Karpas-422 (cell line): ENCODE measurements at regions not wholly inside any gene's neighbourhood (a gene's known extent, or its start where the extent isn't known, plus 50 kb on each side); places are given as distances from the start of the nearest gene placed in this dataset.

ENCODE experiments used
- DNase-seq: peaks from one replicate; pipeline ENCODE4 v3.0.0-alpha.2; 2015
- H2AFZ ChIP-seq: fragments of 200-600 bp; sonication (generic); 2 replicates; pipeline ENCODE4 v1.6.1; 2014; ENCODE audit warnings: antibody characterized with exemption, low read length, mixed read lengths
- H3K27ac ChIP-seq: fragments of 200-600 bp; sonication (generic); 2 replicates; pipeline ENCODE4 v1.5.1; 2014; ENCODE audit warnings: mild to moderate bottlenecking, low read length, moderate library complexity
- H3K27me3 ChIP-seq: fragments of 200-600 bp; sonication (generic); 2 replicates; pipeline ENCODE4 v1.6.1; 2014; ENCODE audit warnings: low read length, mixed read lengths
- H3K36me3 ChIP-seq: fragments of 200-600 bp; sonication (generic); 2 replicates; pipeline ENCODE4 v1.6.1; 2014; ENCODE audit warnings: low read length, mixed read lengths; ENCODE audit not compliant: insufficient read depth
- H3K4me1 ChIP-seq: fragments of 200-600 bp; sonication (generic); 2 replicates; pipeline ENCODE4 v1.6.1; 2014; ENCODE audit warnings: mild to moderate bottlenecking, low read length, mixed read lengths
- H3K4me2 ChIP-seq: fragments of 200-600 bp; sonication (generic); 2 replicates; pipeline ENCODE4 v1.6.1; 2014; ENCODE audit warnings: low read length, low read depth, mild to moderate bottlenecking; ENCODE audit not compliant: poor library complexity, severe bottlenecking
- H3K4me3 ChIP-seq: fragments of 200-600 bp; sonication (generic); 2 replicates; pipeline ENCODE4 v1.5.1; 2014; ENCODE audit warnings: mild to moderate bottlenecking, antibody characterized with exemption, low read length, mixed read lengths
- H3K79me2 ChIP-seq: fragments of 200-600 bp; sonication (generic); 2 replicates; pipeline ENCODE4 v1.6.1; 2014; ENCODE audit warnings: mild to moderate bottlenecking, low read length, mixed read lengths
- H3K9ac ChIP-seq: fragments of 200-600 bp; sonication (generic); 2 replicates; pipeline ENCODE4 v1.6.0; 2014; ENCODE audit warnings: low read length
- H3K9me2 ChIP-seq: fragments of 200-600 bp; sonication (generic), shearing (Covaris generic); replicated peaks from 2 replicates; pipeline ENCODE4 v1.6.0; 2014; ENCODE audit warnings: mild to moderate bottlenecking, low read length, moderate library complexity; ENCODE audit not compliant: insufficient read depth
- H3K9me3 ChIP-seq: fragments of 300-700, 200-600 bp; sonication (generic); 2 replicates; pipeline ENCODE4 v1.6.1; 2014; ENCODE audit warnings: low read length, mixed read lengths
- H4K20me1 ChIP-seq: fragments of 200-600 bp; sonication (generic); 2 replicates; pipeline ENCODE4 v1.6.1; 2014; ENCODE audit warnings: mild to moderate bottlenecking, antibody characterized with exemption, low read length, low read depth; ENCODE audit not compliant: insufficient read depth

DNA sequence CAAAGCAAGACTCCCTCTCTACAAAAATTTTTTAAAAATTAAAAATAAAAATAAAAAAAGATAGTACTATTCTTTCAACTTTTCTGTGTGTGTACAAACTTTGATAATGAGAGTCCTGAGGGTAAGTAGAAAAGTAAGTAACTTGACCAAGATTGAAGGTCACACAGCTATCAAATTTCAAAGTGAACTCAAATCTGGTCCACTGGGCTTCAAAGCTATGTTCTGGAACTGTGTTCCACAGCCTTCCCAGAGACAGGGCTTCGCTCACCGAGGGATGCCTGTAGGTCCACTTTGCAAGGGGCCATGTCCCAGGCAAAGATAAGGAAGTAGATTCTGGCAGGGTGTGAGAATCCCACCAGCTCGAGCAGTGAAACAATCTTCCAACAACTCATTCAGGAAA is 56.3 kb upstream of the TNRC6A start:
- Histone ChIP-seq H3K4me1 (no peaks in the 10 kb centered on the region), H3K4me2 (no peak overlapping the region), H3K9ac (no peak overlapping the region), H2AFZ (no peak overlapping the region), H3K9me3 (no peaks in the 10 kb centered on the region), H3K9me2 (no peaks in the 10 kb centered on the region), H3K36me3 (no peaks in the 10 kb centered on the region), H3K79me2 (no peaks in the 10 kb centered on the region), H4K20me1 (no peaks in the 10 kb centered on the region), H3K4me3 (no peak overlapping the region), H3K27me3 (no peaks in the 10 kb centered on the region), H3K27ac (no peak overlapping the region)
- peak; percentile 26 for DNase-seq

DNA sequence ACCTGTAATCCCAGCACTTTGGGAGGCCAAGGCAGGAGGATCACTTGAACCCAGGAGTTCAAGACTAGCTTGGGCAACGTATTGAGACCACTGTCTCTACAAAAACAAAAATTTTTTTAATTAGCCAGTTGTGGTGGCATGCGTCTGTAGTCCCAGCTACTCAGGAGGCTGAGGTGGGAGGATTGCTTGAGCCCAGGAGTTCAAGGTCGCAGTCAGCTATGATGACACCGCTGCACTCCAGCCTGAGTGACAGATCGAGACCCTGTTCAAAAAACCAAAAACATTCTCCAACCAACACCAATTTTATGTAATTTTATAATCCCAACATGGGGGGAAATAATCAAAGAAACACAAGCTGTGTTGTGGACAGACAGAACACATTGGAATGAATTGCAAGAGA is 54.6 kb upstream of the TNRC6A start:
- Histone ChIP-seq H3K27ac (no peak overlapping the region), H3K9me3 (no peaks in the 10 kb centered on the region), H3K4me1 (no peaks in the 10 kb centered on the region), H3K4me2 (no peak overlapping the region), H3K9ac (no peak overlapping the region), H3K9me2 (no peaks in the 10 kb centered on the region), H2AFZ (no peak overlapping the region), H3K27me3 (no peaks in the 10 kb centered on the region), H3K36me3 (no peaks in the 10 kb centered on the region), H3K79me2 (no peaks in the 10 kb centered on the region), H3K4me3 (no peak overlapping the region), H4K20me1 (no peaks in the 10 kb centered on the region)
- DNase-seq = no peak

DNA sequence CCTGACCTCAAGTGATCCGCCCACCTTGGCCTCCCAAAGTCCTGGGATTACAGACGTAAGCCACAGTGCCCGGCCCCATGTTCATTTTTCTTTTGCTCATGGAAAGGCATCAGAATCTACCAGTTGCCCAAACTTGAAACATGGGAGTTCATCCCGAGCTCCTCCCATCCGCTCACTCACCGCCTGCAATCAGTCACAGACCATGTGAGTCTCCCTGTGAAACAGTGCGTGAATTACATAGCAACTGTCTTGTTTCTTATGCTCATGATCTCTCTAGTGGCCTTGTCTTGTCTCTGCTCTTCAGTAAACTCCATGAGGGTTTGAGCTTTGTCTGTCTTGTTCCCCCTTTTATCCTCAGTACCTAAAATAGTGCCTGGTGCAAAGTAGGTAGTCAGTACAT is 52.1 kb upstream of the TNRC6A start:
- Histone ChIP-seq H3K9ac (no peak overlapping the region), H2AFZ (no peak overlapping the region), H3K36me3 (no peaks in the 10 kb centered on the region), H3K4me1 (no peaks in the 10 kb centered on the region), H3K9me2 (no peaks in the 10 kb centered on the region), H3K79me2 (no peaks in the 10 kb centered on the region), H3K4me2 (no peak overlapping the region), H3K27me3 (no peaks in the 10 kb centered on the region), H3K9me3 (no peaks in the 10 kb centered on the region), H4K20me1 (no peaks in the 10 kb centered on the region), H3K4me3 (no peak overlapping the region), H3K27ac (no peak overlapping the region)
- peak; percentile 38 for DNase-seq
